Upper lobe of left lung (tissue), 4 donors: ENCODE measurements at regions not wholly inside any gene's neighbourhood (a gene's known extent, or its start where the extent isn't known, plus 50 kb on each side); places are given as distances from the start of the nearest gene placed in this dataset.

Source experiments
- EP300 ChIP-seq, 4 donors: sonication (generic); formaldehyde crosslinking; IDR thresholded peaks; one replicate each; pipeline ENCODE4 v1.5.1; 2017; ENCODE audit warnings: antibody characterized with exemption in 4 of 4, control low read depth in 2 of 4
- POLR2A ChIP-seq, 4 donors: fragments of 450-650 bp; IDR thresholded peaks; one replicate each; pipeline ENCODE4 v1.5.1; 2016 to 2017; ENCODE audit warnings: antibody characterized with exemption in 4 of 4, mild to moderate bottlenecking in 2 of 4
- POLR2AphosphoS5 ChIP-seq, 2 donors: sonication (generic); formaldehyde crosslinking; IDR thresholded peaks; one replicate each; pipeline ENCODE4 v1.5.1; 2017; ENCODE audit warnings: antibody characterized with exemption in 2 of 2
- TF ChIP-seq, protein P1 (sequence below), 6 experiments: fragments of 450-650 bp in 4 of 6; fragments of 200-600 bp in 2 of 6; sonication (generic) in 2 of 6; IDR thresholded peaks; one replicate each; pipeline ENCODE4 v1.5.1; 2016 to 2019; ENCODE audit warnings: antibody characterized with exemption in 6 of 6

DNA sequence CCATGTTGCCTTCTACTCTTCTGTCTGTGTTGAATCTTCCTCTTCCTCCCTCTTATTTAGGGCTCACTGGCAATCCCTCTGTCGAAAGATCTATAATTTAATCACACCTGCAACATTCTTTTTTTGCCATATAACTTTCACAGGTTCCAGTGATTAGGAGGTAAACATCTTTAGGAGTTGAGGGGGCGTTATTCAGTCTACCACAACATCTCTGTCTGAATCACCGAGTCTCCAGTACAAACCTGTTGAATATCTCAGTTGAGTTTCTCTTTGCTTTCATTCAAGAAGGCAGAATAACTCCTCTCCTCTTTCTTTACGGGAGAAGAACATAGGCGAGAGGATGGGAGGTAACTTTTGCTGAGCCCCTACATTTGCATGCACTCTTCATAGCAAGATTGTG, 101.9 kb upstream of the CDC42BPA start:
- TF ChIP-seq, protein P1, sequence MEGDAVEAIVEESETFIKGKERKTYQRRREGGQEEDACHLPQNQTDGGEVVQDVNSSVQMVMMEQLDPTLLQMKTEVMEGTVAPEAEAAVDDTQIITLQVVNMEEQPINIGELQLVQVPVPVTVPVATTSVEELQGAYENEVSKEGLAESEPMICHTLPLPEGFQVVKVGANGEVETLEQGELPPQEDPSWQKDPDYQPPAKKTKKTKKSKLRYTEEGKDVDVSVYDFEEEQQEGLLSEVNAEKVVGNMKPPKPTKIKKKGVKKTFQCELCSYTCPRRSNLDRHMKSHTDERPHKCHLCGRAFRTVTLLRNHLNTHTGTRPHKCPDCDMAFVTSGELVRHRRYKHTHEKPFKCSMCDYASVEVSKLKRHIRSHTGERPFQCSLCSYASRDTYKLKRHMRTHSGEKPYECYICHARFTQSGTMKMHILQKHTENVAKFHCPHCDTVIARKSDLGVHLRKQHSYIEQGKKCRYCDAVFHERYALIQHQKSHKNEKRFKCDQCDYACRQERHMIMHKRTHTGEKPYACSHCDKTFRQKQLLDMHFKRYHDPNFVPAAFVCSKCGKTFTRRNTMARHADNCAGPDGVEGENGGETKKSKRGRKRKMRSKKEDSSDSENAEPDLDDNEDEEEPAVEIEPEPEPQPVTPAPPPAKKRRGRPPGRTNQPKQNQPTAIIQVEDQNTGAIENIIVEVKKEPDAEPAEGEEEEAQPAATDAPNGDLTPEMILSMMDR (IDR thresholded peaks at IDR 0.05) = no peak
- TF ChIP-seq EP300 (IDR thresholded peaks at IDR 0.05) (no peak), POLR2AphosphoS5 (IDR thresholded peaks at IDR 0.05) (no peak), POLR2A (IDR thresholded peaks at IDR 0.05) (no peak)
